ENCODE measurements at regions not wholly inside any gene's neighbourhood (a gene's known extent, or its start where the extent isn't known, plus 50 kb on each side); places are given as distances from the start of the nearest gene placed in this dataset.

- no peak for DNase-seq (ENCODE audit: low spot score)
These were observed 419.9 kb downstream of the PCDH17 start for GRCh38 chr13:58051396-58051795.

DNA sequence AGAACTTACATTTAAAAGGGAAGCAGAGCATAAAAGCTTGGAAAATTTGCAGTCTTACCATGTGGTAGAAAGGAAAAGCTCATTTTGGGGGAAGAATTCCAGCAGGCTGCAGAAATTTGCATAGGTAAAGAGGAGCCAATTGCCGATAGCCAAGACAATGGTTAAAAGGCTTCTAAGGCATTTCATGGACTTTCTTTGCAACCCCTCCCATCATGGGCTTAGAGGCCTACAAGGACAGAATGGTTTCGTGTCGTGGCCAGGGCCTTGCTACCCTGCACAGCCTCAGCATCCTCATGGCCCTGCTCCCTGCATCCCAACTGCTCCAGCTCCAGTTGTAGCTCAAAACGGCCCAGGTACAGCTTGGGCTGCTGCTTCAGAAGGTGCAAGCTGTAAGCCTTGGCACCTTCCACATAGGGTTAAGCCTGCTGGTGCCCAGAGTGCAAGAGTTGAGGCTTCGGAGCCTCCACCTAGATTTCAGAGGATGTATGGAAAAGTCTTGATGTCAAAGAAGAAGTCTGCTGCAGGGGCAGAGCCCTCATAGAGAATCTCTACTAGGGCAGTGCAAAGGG is 420.3 kb downstream of the PCDH17 start:
- DNase-seq (ENCODE audit: low spot score): no peak

DNA sequence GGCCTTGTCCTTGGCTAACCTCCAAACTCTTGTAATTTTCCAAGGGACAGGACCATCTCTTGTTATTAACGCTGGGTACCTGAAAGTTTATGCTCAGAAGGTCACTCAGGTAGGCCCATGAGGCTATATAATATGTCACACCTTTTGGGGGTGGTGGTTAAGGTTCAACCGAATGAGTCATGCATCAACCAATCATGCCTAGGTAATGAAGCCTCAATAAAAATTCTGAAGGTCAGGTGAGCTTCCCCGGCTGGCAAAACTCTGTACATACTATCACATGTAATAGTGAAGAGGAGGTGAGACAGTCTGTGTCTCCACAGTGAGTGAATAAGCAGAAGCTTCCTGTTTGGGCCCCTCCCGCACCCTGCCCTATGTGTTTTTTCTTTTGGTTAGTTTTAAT is 424.9 kb downstream of the PCDH17 start:
- DNase-seq (ENCODE audit: low spot score): no peak

DNA sequence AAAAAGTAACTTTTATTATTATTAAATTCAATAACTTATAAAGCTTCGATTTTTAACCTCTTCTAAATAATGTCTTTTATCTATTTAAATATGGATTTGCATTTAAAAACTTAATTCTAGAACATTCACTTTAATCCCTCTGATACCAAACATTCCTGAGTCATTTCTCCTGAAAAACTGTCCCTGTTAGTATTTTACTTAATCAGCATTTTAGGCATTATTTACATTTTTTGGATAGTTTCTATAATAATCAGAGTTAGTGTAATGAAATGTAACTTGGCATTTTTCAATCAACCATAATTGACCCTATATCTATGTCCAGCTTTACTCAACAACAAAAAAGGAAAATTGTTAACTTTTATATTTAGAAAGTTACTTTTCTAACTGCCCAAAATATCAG is 428.1 kb downstream of the PCDH17 start:
- DNase-seq (ENCODE audit: low spot score): no peak

- DNase-seq (ENCODE audit: low spot score): no peak
These were observed 449.3 kb downstream of the PCDH17 start for GRCh38 chr13:58080806-58081205.

GRCh38 chr13:58081301-58081820 is 449.8 kb downstream of the PCDH17 start:
- no peak for DNase-seq (ENCODE audit: low spot score)

GRCh38 chr13:58083064-58083463 is 451.5 kb downstream of the PCDH17 start:
- no peak for DNase-seq (ENCODE audit: low spot score)

DNA sequence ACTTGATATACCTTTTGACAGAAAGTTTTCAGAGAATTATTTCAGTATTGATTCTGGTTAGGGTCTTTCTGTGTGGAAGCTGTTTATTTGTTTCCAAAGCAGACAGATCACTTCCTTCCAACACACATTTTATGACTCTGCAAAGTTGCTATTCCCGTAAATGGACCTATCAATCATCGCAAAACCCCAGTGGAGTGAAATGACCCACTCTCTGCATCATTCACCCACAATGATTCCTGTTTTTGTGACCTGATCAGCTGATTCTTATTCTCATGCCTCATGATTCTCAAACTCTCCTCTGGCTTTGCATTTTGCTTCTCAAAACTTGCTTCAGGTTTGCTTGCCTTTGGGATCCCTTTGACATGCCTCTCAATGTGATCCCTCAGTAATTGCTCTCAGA is 453.7 kb downstream of the PCDH17 start:
- DNase-seq (ENCODE audit: low spot score): no peak

- DNase-seq (ENCODE audit: low spot score): no peak
These were observed 454.3 kb downstream of the PCDH17 start for GRCh38 chr13:58085819-58086218.

DNA sequence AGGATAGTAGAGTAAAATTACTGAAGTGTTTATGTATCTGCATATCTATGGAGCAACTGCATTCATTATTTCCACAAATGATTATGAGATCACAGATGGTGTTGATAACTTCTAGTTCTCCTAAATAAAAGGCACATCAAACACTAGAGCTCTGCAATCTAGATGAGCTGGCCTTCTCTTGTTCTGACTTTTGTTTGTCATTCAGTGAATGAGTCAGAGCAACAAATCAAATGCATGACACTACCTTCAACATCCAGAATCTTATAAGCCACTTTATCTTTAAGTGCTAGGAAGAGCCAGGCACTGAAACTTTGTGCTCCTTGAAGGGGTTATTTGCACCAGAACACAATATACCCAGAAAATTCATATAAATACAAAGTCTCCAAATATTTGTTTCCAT is 456.0 kb downstream of the PCDH17 start:
- no peak for DNase-seq (ENCODE audit: low spot score)

GRCh38 chr13:58093394-58093793 is 461.9 kb downstream of the PCDH17 start:
- no peak for DNase-seq (ENCODE audit: low spot score)

- no peak for DNase-seq (ENCODE audit: low spot score)
These were observed 466.3 kb downstream of the PCDH17 start for GRCh38 chr13:58097831-58098230.

DNA sequence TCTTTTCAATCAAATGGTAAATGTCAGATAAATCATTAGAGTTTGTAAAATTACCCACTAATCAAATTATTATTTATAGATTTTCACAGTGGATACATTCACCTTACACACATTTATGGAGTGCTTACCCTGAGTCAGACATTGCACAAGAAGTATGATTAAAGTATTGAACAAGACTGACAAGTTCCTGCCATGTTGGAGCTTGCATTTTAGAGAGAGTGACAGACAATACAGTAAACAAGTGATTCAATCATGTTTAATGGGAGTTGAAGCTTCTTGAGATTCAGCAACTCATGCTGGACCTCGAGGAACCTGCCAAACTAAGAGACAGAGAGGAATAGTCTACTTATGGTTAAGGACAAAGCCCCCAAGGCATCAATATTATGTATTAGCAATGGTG is 487.8 kb downstream of the PCDH17 start:
- DNase-seq (ENCODE audit: low spot score): no peak

DNA sequence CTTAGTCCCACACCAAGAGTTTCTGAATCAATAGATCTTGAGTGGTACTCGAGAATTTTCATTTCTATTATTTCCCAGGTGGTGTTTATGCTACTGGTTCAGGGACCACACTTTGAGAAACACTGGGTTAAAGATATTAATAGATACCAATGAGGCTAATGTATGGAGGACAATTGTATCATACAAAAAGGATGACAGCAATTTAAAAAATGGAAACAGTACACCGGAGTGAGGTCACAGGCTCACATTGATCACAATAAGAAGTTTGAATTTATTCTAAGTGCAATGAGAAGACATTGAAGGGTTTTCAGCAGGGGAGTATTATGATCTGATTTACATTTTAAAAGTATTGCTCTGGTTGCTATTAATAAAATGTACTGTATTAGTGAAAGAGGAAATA is 488.3 kb downstream of the PCDH17 start:
- DNase-seq (ENCODE audit: low spot score): no peak

- DNase-seq (ENCODE audit: low spot score): no peak
These were observed 495.0 kb downstream of the PCDH17 start for GRCh38 chr13:58126496-58126895.

GRCh38 chr13:58134012-58134411 is 502.5 kb downstream of the PCDH17 start:
- DNase-seq (ENCODE audit: low spot score): no peak

GRCh38 chr13:58134525-58134924 is 503.0 kb downstream of the PCDH17 start:
- no peak for DNase-seq (ENCODE audit: low spot score)

DNA sequence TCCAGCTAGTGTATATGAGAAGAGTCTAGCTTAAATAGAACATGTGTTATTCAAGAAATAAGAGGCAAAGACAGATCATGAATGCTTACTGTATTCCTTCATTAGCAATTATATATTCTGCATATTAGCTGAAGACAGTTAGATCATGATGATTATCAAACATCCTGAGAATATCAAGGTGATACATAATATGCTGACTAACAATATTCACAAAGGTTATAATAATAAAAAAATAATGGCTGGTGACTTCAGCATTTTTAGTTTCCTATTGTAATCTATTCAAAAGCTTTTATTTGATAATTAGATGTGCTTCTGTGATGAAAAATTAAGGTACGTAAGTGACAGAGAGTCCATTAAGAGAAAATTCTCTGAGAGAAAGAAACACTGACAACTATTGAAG is 511.4 kb downstream of the PCDH17 start:
- no peak for DNase-seq (ENCODE audit: low spot score)

DNA sequence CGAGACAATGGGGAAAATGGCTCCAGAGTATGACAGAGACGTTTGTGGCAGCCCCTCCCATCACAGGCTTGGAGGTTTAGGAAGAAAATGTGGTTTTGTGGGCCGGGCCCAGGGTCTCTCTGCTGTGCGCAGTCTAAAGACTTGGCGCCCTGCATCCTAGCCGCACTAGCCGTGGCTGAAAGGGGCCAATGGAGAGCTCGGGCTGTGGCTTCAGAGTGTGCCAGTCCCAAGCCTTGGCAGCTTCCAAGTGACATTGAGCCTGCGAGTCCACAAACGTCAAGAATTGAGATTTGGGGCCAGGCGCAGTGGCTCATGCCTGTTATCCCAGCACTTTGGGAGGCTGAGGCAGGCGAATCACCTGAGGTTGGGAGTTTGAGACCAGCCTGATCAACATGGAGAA is 513.1 kb downstream of the PCDH17 start:
- DNase-seq (ENCODE audit: low spot score): no peak

DNA sequence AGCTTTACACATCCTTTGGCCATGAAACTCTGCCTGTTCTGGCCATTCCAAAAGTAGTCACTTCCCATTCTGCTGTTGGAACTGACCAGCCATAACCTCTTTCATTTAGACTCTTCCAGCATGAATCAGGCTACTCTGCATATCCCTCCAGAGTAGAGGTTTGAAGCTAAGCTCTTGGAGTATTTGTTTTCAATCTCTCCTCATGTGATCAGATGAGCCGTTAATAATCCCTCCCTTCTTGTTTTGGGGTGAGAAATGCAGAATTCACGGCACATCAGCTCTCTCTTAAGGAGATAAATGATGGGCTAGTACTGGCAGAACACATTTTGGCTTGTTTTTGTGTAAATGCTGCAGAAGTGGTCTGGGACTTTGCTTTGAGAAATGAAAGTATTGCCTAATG is 519.9 kb downstream of the PCDH17 start:
- no peak for DNase-seq (ENCODE audit: low spot score)

- no peak for DNase-seq (ENCODE audit: low spot score)
These were observed 529.4 kb downstream of the PCDH17 start for GRCh38 chr13:58160980-58161379.

- no peak for DNase-seq (ENCODE audit: low spot score)
These were observed 534.1 kb downstream of the PCDH17 start for GRCh38 chr13:58165617-58166016.

DNA sequence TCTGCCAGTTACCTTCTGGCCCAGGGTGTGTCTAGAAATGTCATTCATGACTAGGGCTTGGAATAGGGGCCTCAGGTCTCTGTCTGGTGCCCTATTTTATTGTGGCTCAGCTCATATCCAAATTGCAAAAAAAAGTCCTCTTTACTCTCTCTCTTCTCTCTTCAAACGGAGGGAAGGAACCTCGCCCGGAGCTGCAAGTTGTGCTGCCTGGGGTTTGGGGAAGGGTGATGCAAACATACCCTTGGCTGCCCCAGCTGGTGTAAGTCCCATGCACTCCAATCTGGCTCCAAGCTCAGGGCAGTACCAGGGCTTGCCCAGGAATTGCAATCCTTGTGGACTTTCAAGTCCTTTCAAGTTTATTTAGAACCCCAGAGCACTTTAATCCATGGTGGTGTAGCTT is 549.6 kb downstream of the PCDH17 start:
- DNase-seq (ENCODE audit: low spot score): no peak

DNA sequence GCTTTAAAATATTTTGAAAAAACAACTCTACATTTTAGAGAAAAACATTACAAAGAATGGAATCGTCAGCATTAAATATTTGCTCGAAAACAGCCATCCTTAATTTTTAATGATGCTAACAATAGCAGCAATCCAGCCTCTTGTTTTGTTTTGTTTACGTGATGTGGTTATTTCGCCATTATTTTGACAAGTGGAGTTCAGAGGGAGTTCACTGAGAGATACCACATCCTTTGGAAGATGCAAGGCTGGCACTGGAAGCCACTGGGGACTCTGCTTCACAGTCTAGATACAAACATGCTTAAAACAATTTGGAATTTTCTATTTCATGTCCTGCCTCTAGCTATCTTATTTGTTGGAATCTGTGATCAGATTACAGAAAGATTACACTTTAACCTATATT is 556.3 kb downstream of the PCDH17 start:
- DNase-seq (ENCODE audit: low spot score): no peak

DNA sequence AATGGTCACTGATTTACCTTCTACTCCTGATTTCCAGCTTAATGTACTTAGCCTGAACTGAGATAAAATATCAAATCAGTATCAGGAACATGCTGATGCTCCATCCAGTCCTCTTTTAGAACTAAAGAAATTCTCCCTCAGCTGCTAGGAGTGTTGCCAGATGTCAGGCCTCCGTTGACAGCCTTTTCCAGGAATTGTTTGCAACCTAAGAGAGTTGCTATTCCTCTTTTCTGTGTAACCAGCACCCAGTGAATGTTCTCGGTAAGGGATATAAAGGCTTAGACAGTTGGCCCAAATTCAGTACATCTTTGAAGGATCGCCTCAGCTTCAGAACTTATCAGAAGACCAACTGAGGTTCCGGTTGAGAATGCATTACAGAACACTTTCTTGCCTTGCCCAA is 559.0 kb downstream of the PCDH17 start:
- DNase-seq (ENCODE audit: low spot score): no peak

Measured in left forelimb (tissue), 1 donor.